Endothelial cell of umbilical vein (primary cell): ENCODE measurements at regions not wholly inside any gene's neighbourhood (a gene's known extent, or its start where the extent isn't known, plus 50 kb on each side); places are given as distances from the start of the nearest gene placed in this dataset. TPM values are rescaled to one million over a fixed set of nuclear protein-coding genes. Genes with fewer than 3 reads are reported as not detected.

Experiments
- microRNA-seq: library from miRNA; unstranded; fragments of <30 nt; microRNA quantifications from one replicate; pipeline ENCODE4 v1.2.0, GENCODE V29; 2021; ENCODE audit warnings: borderline number of aligned reads, borderline replicate concordance
- small RNA-seq: library from RNA; depleted of rRNA; stranded (forward); fragments of <200 nt; gene quantifications from one replicate; pipeline ENCODE3, GENCODE V24; 2012; ENCODE audit warnings: low replicate concordance, low read depth; ENCODE audit not compliant: insufficient read depth, insufficient read length

Small RNA genes in the stretch of these regions (microRNA-seq; reads per million reads assigned to microRNA genes)
- gene MIR3169 = not detected

Small RNA genes in the stretch of these regions (small RNA-seq; reads per million reads assigned to genes)
- not detected for gene MIR3169
- not detected for gene RNY3P5
